A549 (cell line): ENCODE measurements at regions not wholly inside any gene's neighbourhood (a gene's known extent, or its start where the extent isn't known, plus 50 kb on each side); places are given as distances from the start of the nearest gene placed in this dataset.

Source experiments
- ATAC-seq, 2 experiments: fragments of 200-7000 bp in 1 of 2; fragments of >200 bp in 1 of 2; cut with Nextera tagmentation in 1 of 2; cut with Tn5 transposase in 1 of 2; 3 replicates each; pipeline versions ENCODE4 v1.8.0 to v1.9.1; 2018 to 2020; ENCODE audit warnings: mild to moderate bottlenecking in 1 of 2, moderate library complexity in 1 of 2
- CTCF ChIA-PET: fragments of 300-600 bp; sonication (Branson Sonifier 250); formaldehyde crosslinking; extraction: SDS; loops from one replicate; lab custom pipeline; 2021; ENCODE audit warnings: antibody characterized with exemption, inconsistent platforms; lab: Yijun Ruan, JAX
- POLR2A ChIA-PET: fragments of 350-600 bp; formaldehyde crosslinking; extraction: SDS; loops from one replicate; lab custom pipeline; 2021; ENCODE audit warnings: antibody characterized with exemption, inconsistent platforms; lab: Yijun Ruan, JAX
- DNase-seq, 2 experiments: peaks; one replicate each; pipeline versions ENCODE4 v3.0.0 to v3.0.0-alpha.2; 2011 to 2016; ENCODE audit warnings: low read depth in 1 of 2, low spot score in 1 of 2
- FAIRE-seq: peaks from 2 replicates; lab custom pipeline; 2011; peaks lifted over from hg19 to GRCh38; lab: Jason Lieb, UNC
- H3K27ac ChIP-seq, 2 experiments: fragments of >200 bp; sonication (Bioruptor Twin); formaldehyde crosslinking; 3 replicates each; pipeline ENCODE4 v1.5.1; 2016 to 2017
- H3K4me1 ChIP-seq: fragments of >200 bp; sonication (Bioruptor Twin); formaldehyde crosslinking; 3 replicates; pipeline ENCODE4 v1.6.1; 2016
- H3K4me2 ChIP-seq: fragments of >200 bp; sonication (Bioruptor Twin); formaldehyde crosslinking; 3 replicates; pipeline ENCODE4 v1.6.1; 2016
- H3K4me3 ChIP-seq: fragments of >200 bp; sonication (Bioruptor Twin); formaldehyde crosslinking; 3 replicates; pipeline ENCODE4 v1.5.1; 2016
- H3K9me3 ChIP-seq: fragments of >200 bp; sonication (Bioruptor Twin); formaldehyde crosslinking; 3 replicates; pipeline ENCODE4 v1.6.1; 2016
- BHLHE40 ChIP-seq: IDR thresholded peaks from 2 replicates; pipeline ENCODE4 v1.6.1; 2012; ENCODE audit warnings: low read depth, low read length, inconsistent platforms
- CEBPB ChIP-seq, 2 experiments: fragments of >200 bp in 1 of 2; sonication (Bioruptor Twin) in 1 of 2; formaldehyde crosslinking in 1 of 2; IDR thresholded peaks; 2 replicates each; pipeline ENCODE4 v1.6.1; 2012 to 2016
- CHD2 ChIP-seq: fragments of 150-350 bp; IDR thresholded peaks from 2 replicates; pipeline ENCODE4 v1.6.1; 2014; ENCODE audit warnings: low read length; ENCODE audit not compliant: partially characterized antibody
- CHD4 ChIP-seq: fragments of 200-600 bp; sonication (generic); IDR thresholded peaks from 2 replicates; pipeline ENCODE4 v1.6.1; 2016; ENCODE audit warnings: antibody characterized with exemption, mild to moderate bottlenecking, borderline replicate concordance
- EHF ChIP-seq: fragments of 250-450 bp; sonication (Bioruptor Pico); IDR thresholded peaks from 2 replicates; pipeline ENCODE4 v1.5.0; 2020; ENCODE audit warnings: mild to moderate bottlenecking
- ELK1 ChIP-seq: fragments of 150-350 bp; IDR thresholded peaks from 2 replicates; pipeline ENCODE4 v1.6.1; 2014; ENCODE audit warnings: low read depth, mild to moderate bottlenecking, low read length
- EP300 ChIP-seq, 2 experiments: fragments of >200 bp; sonication (Bioruptor Twin); formaldehyde crosslinking; IDR thresholded peaks; 2 replicates in 1 of 2; 3 replicates in 1 of 2; pipeline ENCODE4 v1.6.1; 2016 to 2017
- FOSB ChIP-seq: fragments of 250-450 bp; sonication (Bioruptor Pico); IDR thresholded peaks from 2 replicates; pipeline ENCODE4 v1.5.0; 2020; ENCODE audit warnings: mild to moderate bottlenecking, moderate library complexity
- HES2 ChIP-seq: fragments of >200 bp; sonication (Bioruptor Twin); formaldehyde crosslinking; IDR thresholded peaks from 2 replicates; pipeline ENCODE4 v1.6.1; 2016
- JUN ChIP-seq, 2 experiments: fragments of >200 bp; sonication (Bioruptor Twin); formaldehyde crosslinking; IDR thresholded peaks; 2 replicates in 1 of 2; 3 replicates in 1 of 2; pipeline ENCODE4 v1.6.1; 2016 to 2017
- JUNB ChIP-seq: fragments of >200 bp; sonication (Bioruptor Twin); formaldehyde crosslinking; IDR thresholded peaks from 2 replicates; pipeline ENCODE4 v1.6.1; 2016
- KDM1A ChIP-seq: fragments of 200-600 bp; sonication (generic); IDR thresholded peaks from 2 replicates; pipeline ENCODE4 v1.6.1; 2016; ENCODE audit warnings: low read depth, mild to moderate bottlenecking
- MAZ ChIP-seq: fragments of 150-350 bp; IDR thresholded peaks from 2 replicates; pipeline ENCODE4 v1.6.1; 2014; ENCODE audit warnings: antibody characterized with exemption, low read depth, low read length, borderline replicate concordance
- MYC ChIP-seq: IDR thresholded peaks from 2 replicates; pipeline ENCODE4 v1.6.1; 2012; ENCODE audit warnings: mild to moderate bottlenecking, inconsistent platforms, low read length, improper control_type of control experiment, borderline replicate concordance
- NFE2L2 ChIP-seq: fragments of 150-350 bp; conservative IDR thresholded peaks from 2 replicates; pipeline ENCODE4 v1.6.1; 2014; ENCODE audit warnings: low read length
- PBX3 ChIP-seq: IDR thresholded peaks from 2 replicates; pipeline ENCODE4 v1.6.1; 2012
- POLR2A ChIP-seq: IDR thresholded peaks from 2 replicates; pipeline ENCODE4 v1.6.1; 2012; ENCODE audit warnings: mild to moderate bottlenecking, low read length
- RAD21 ChIP-seq, 2 experiments: fragments of >200 bp in 1 of 2; sonication (Bioruptor Twin) in 1 of 2; formaldehyde crosslinking in 1 of 2; IDR thresholded peaks in 1 of 2; conservative IDR thresholded peaks in 1 of 2; 2 replicates in 1 of 2; 3 replicates in 1 of 2; pipeline ENCODE4 v1.6.1; 2012 to 2018; ENCODE audit warnings: inconsistent platforms in 1 of 2
- RARB ChIP-seq: fragments of 250-450 bp; sonication (Bioruptor Pico); IDR thresholded peaks from 2 replicates; pipeline ENCODE4 v1.8.0; 2021; ENCODE audit warnings: mild to moderate bottlenecking, moderate library complexity
- RCOR1 ChIP-seq: fragments of 150-350 bp; IDR thresholded peaks from 2 replicates; pipeline ENCODE4 v1.6.1; 2014; ENCODE audit warnings: antibody characterized with exemption, low read length, low read depth
- REST ChIP-seq: fragments of 200-600 bp; sonication (generic); IDR thresholded peaks from 2 replicates; pipeline ENCODE4 v1.6.1; 2016; ENCODE audit warnings: antibody characterized with exemption, mild to moderate bottlenecking, moderate library complexity
- RNF2 ChIP-seq: fragments of 200-600 bp; sonication (generic); IDR thresholded peaks from 2 replicates; pipeline ENCODE4 v1.6.1; 2016; ENCODE audit warnings: low read depth, mild to moderate bottlenecking, antibody characterized with exemption, moderate library complexity, borderline replicate concordance
- USF2 ChIP-seq: fragments of 450-650 bp; IDR thresholded peaks from 2 replicates; pipeline ENCODE4 v1.6.1; 2014; ENCODE audit warnings: antibody characterized with exemption
- ZFP36 ChIP-seq: fragments of 450-650 bp; IDR thresholded peaks from 2 replicates; pipeline ENCODE4 v1.6.1; 2014; ENCODE audit warnings: borderline replicate concordance; ENCODE audit not compliant: partially characterized antibody
- ZNF302 ChIP-seq: fragments of 250-450 bp; sonication (Bioruptor Pico); IDR thresholded peaks from 2 replicates; pipeline ENCODE4 v1.9.0; 2021; ENCODE audit warnings: inconsistent platforms, mild to moderate bottlenecking, moderate library complexity
- WGBS: methylation state at CpG from one replicate; pipeline ENCODE4 v1.1.6; 2017; ENCODE audit errors: missing lambda C conversion rate; 5-methylcytosine and 5-hydroxymethylcytosine counted together

- WGBS = 20% methylated on average over 5 of the region's 5 CpGs
- FAIRE-seq (no peak), ATAC-seq (no peak), DNase-seq (no peak)
- CTCF ChIA-PET = interaction anchor here (1.2 kb wide), 1 partner anchor 16 kb away, joined by 3 read pairs; no protein-coding TSS in a partner anchor
- Histone ChIP-seq H3K4me1 (no peaks in the 10 kb centered on the region), H3K4me3 (no peak overlapping the region), H3K27ac (no peak overlapping the region), H3K4me2 (no peak overlapping the region), H3K9me3 (no peaks in the 10 kb centered on the region)
- no peak for TF ChIP-seq FOSB (CRISPR knock-in tag)
- TF ChIP-seq CEBPB (IDR thresholded peaks at IDR 0.05) = no peak
- TF ChIP-seq ELK1 = no peak
- no peak for TF ChIP-seq RAD21 (conservative IDR thresholded peaks at IDR 0.05 in 1 of 2, IDR thresholded peaks at IDR 0.05 in 1 of 2)
- TF ChIP-seq CHD2 = no peak
- no peak for TF ChIP-seq HES2
- no peak for TF ChIP-seq RNF2
- no peak for TF ChIP-seq RCOR1
- TF ChIP-seq KDM1A = no peak
- no peak for TF ChIP-seq JUN (IDR thresholded peaks at IDR 0.05)
- TF ChIP-seq EP300 (IDR thresholded peaks at IDR 0.05) = no peak
- TF ChIP-seq USF2 = no peak
- TF ChIP-seq JUNB = no peak
- TF ChIP-seq REST = no peak
- TF ChIP-seq EHF (CRISPR knock-in tag) = no peak
- POLR2A ChIA-PET = no interaction called here
These were observed 759.4 kb downstream of the ROBO2 start for GRCh38 chr3:77799278-77799677.

GRCh38 chr3:77800893-77801292 lies 761.0 kb downstream of the ROBO2 start:
- ATAC-seq (no peak), FAIRE-seq (no peak), DNase-seq (no peak)
- ChIA-PET POLR2A (no interaction called here), CTCF (interaction anchor here (1.3 kb wide), 1 partner anchor 8 kb away, joined by 3 read pairs; no protein-coding TSS in a partner anchor)
- Histone ChIP-seq H3K4me3 (no peak overlapping the region), H3K27ac (no peak overlapping the region), H3K4me2 (no peak overlapping the region), H3K4me1 (no peaks in the 10 kb centered on the region), H3K9me3 (no peaks in the 10 kb centered on the region)
- 0% methylated on average over 1 of the region's 1 CpG for WGBS
- TF ChIP-seq CHD2 (no peak), RCOR1 (no peak), PBX3 (no peak), CHD4 (no peak), MYC (no peak), ZNF302 (CRISPR knock-in tag) (no peak), RARB (CRISPR knock-in tag) (no peak), NFE2L2 (no peak), ZFP36 (no peak), BHLHE40 (no peak), POLR2A (no peak), MAZ (no peak), ELK1 (no peak)
